ENCODE measurements at regions not wholly inside any gene's neighbourhood (a gene's known extent, or its start where the extent isn't known, plus 50 kb on each side); places are given as distances from the start of the nearest gene placed in this dataset.

DNA sequence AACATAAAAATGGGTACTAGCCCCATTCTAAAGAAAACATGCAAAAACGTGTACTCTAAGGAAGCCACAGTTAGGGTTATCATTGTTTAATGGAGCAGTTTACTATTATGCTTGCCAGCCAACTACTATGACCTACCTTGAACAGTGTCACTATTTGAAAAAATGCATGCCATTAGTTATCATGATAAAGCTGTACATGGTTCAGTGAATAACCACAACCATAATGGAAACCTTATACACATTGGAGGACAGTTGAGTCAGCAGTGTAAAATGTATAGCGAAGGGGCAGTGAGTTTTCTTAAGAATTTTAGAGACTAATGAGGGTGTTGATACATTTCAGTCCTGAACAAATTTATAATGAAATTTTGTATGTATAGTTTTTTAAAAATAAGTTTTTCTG lies 381.9 kb downstream of the GRXCR1 start:
- H3K4me3 ChIP-seq (ENCODE audit: low read length): no peak overlapping the region
- TF ChIP-seq, protein P1, sequence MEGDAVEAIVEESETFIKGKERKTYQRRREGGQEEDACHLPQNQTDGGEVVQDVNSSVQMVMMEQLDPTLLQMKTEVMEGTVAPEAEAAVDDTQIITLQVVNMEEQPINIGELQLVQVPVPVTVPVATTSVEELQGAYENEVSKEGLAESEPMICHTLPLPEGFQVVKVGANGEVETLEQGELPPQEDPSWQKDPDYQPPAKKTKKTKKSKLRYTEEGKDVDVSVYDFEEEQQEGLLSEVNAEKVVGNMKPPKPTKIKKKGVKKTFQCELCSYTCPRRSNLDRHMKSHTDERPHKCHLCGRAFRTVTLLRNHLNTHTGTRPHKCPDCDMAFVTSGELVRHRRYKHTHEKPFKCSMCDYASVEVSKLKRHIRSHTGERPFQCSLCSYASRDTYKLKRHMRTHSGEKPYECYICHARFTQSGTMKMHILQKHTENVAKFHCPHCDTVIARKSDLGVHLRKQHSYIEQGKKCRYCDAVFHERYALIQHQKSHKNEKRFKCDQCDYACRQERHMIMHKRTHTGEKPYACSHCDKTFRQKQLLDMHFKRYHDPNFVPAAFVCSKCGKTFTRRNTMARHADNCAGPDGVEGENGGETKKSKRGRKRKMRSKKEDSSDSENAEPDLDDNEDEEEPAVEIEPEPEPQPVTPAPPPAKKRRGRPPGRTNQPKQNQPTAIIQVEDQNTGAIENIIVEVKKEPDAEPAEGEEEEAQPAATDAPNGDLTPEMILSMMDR (conservative IDR thresholded peaks at IDR 0.05; ENCODE audit: low read length): no peak
- DNase-seq (ENCODE audit: low read depth): no peak

DNA sequence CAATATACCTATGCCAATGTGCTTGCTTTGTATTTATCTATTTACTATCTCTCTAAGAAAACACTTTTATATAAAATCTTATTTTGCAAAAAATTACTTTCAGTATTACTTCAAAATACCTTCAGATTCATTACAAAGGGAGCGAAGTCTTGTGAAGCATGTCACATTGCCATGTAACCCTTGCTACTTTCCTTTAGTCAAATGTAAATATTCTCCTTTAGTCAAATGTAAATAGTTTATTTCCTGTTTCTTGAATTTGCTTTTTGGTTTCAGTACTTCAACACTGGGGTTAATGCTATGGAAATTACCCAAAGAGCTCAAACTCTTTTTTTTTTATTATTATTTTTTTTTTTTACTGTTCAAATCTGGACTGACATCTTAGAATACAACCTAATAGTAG lies 383.3 kb downstream of the GRXCR1 start:
- TF ChIP-seq, protein P1 (conservative IDR thresholded peaks at IDR 0.05; ENCODE audit: low read length): no peak
- DNase-seq (ENCODE audit: low read depth): no peak
- no peak overlapping the region for H3K4me3 ChIP-seq (ENCODE audit: low read length)

DNA sequence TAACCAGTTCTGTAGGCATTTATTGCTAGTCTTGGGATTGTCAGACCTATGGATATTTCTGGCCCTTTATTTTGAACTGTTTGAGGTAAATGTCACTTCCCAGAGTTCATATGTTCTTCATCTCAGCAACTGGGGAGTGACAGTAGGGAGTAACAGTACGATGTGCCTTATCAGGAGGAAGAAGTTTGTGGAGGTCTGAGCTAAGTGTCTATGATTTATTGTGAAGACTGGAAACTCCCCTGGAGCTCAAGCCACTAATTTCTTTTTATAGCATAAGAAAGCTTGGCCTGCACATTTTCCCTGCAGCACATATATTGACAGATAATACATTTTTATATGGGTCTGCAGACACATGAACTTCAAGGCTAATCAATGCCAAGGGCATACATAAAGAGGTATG lies 383.8 kb downstream of the GRXCR1 start:
- TF ChIP-seq, protein P1 (conservative IDR thresholded peaks at IDR 0.05; ENCODE audit: low read length): no peak
- H3K4me3 ChIP-seq (ENCODE audit: low read length): no peak overlapping the region
- DNase-seq (ENCODE audit: low read depth): no peak

DNA sequence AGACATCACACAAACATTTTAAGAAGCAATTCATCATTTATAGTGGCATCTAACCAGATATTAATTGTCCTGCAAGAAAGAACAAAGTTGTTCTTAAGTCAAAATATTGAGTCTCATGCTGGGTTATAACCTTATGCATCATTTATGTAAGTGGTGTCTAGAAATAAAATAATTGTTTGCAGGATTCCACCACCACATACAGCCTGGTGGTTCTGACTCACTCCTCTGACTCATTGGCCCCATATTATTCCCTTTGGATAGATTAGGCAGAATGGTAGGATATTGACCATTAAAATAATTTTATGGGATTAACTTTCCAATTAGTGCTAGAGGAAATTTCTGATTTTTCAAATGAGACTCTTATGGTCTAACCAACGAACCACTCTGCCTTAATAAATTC lies 384.5 kb downstream of the GRXCR1 start:
- H3K4me3 ChIP-seq (ENCODE audit: low read length): no peak overlapping the region
- TF ChIP-seq, protein P1 (conservative IDR thresholded peaks at IDR 0.05; ENCODE audit: low read length): no peak
- DNase-seq (ENCODE audit: low read depth): peak; percentile 10

DNA sequence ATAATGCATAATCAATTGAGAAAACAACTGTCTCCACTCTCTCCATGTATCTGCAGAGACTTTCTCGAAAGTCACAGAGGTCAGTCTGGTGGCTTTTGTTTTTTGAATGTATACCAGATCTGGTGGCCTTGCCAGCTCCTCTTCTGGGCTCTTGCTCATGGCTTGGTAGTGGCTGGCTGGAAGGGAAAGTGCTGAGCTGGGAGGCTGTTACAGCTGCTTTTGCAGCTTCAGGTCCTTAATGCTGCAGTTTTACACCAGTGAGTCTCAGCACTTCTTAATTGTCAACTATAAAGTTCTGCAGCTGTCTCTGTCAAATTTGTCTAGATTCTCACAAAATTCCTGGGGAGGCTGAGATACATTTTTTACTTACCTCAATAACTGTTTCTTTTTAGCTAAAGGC lies 390.0 kb downstream of the GRXCR1 start:
- no peak for DNase-seq (ENCODE audit: low read depth)
- TF ChIP-seq, protein P1 (conservative IDR thresholded peaks at IDR 0.05; ENCODE audit: low read length): no peak

DNA sequence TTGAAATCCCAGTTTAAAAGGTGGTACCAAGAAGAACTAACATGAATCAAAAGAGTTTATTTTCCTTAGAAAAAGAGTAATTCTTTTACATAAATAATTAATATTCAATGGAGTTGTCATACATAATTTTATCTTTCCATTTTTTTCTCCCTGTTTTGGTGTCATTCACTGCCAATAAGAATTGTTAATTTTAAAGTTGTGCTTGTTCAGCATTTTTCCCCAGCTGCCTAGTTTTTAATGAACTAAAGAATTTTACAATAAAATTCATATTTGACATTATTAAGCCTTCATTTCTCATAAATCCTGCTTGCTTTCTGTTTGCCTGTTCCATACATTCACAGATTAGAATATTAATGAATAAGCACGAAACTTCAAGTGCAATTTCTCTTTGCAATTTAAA lies 393.6 kb downstream of the GRXCR1 start:
- no peak overlapping the region for H3K4me3 ChIP-seq (ENCODE audit: low read length)
- no peak for DNase-seq (ENCODE audit: low read depth)
- TF ChIP-seq, protein P1 (conservative IDR thresholded peaks at IDR 0.05; ENCODE audit: low read length): no peak

More for the DNA sequence above, 390.0 kb downstream of the GRXCR1 start:
- H3K4me3 ChIP-seq (ENCODE audit: low read length): no peak overlapping the region

DNA sequence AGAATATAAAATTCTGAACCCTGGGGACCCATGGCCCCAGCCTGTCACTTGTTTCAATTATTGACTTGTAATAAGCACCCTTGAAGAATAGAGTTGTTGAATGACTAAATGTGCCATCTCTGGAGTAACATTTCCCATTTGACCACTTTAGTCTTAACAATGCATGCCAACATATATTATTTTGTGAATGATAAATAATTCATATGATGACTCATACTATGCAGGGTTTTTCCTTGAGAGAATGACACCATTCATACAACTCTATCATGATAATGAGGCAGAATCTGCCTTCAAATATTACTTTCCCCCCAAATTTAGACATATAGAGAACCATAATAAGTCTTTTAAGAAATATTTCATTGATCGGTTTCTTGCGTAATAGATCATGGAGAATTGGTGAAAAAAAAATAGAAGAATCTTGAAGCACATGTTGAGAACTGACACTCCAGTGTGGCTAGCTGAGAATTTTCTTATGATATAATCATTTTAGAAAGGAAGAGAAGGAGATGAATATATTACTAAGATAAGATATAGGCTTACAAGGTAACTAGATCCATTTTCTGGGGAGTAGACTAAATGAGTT lies 404.5 kb downstream of the GRXCR1 start:
- DNase-seq (ENCODE audit: low read depth): no peak
- TF ChIP-seq, protein P1 (conservative IDR thresholded peaks at IDR 0.05; ENCODE audit: low read length): no peak

More for the DNA sequence above, 404.5 kb downstream of the GRXCR1 start:
- no peak overlapping the region for H3K4me3 ChIP-seq (ENCODE audit: low read length)

Data from AG10803 (cell line).